K562 (cell line): ENCODE measurements at regions not wholly inside any gene's neighbourhood (a gene's known extent, or its start where the extent isn't known, plus 50 kb on each side); places are given as distances from the start of the nearest gene placed in this dataset.

ENCODE experiments used
- ATAC-seq: fragments of 200-7000 bp; cut with Tn5 transposase; 3 replicates; pipeline ENCODE4 v1.9.1; 2020; ENCODE audit warnings: moderate library complexity
- BruUV-seq: library from RNA; stranded (reverse); fragments of 400-500 nt; replicated peaks from 2 replicates; lab custom pipeline; 2021; lab: Mats Ljungman, UMichigan
- CTCF ChIA-PET: fragments of 300-600 bp; formaldehyde crosslinking; extraction: SDS; loops from one replicate; lab custom pipeline; 2021; ENCODE audit warnings: low intra/inter-chr PET ratio; lab: Yijun Ruan, JAX
- POLR2A ChIA-PET: fragments of 300-600, 350-650 bp; sonication (Branson Sonifier 250); formaldehyde crosslinking; extraction: SDS; loops from one replicate; lab custom pipeline; 2021; ENCODE audit warnings: antibody characterized with exemption, inconsistent platforms; lab: Yijun Ruan, JAX
- DNase-seq, 4 experiments: peaks; one replicate each; pipeline versions ENCODE4 v3.0.0 to v3.0.0-alpha.2; 2011 to 2018; ENCODE audit warnings: low spot score in 3 of 4, mixed read lengths in 3 of 4; ENCODE audit errors: extremely low read depth in 1 of 4
- FAIRE-seq: peaks from 2 replicates; lab custom pipeline; 2011; peaks lifted over from hg19 to GRCh38; lab: Jason Lieb, UNC
- H2AFZ ChIP-seq: 2 replicates; pipeline ENCODE4 v1.6.0; 2011; ENCODE audit warnings: low read depth, low read length, control low read depth, inconsistent platforms
- H3K27ac ChIP-seq: fragments of 200-600 bp; 3 replicates; pipeline ENCODE4 v1.8.0; 2011; ENCODE audit warnings: low read depth, mild to moderate bottlenecking, control low read depth, inconsistent platforms, low read length, moderate library complexity, mixed read lengths; ENCODE audit errors: extremely low read depth
- H3K27me3 ChIP-seq, 2 experiments: fragments of 300-600 bp in 1 of 2; 2 replicates in 1 of 2; 3 replicates in 1 of 2; pipeline versions ENCODE4 v1.6.0 to v1.8.0; 2011; ENCODE audit warnings: inconsistent platforms in 2 of 2, low read length in 2 of 2, mild to moderate bottlenecking in 1 of 2, mixed read lengths in 1 of 2, moderate library complexity in 1 of 2; ENCODE audit not compliant: control insufficient read depth in 2 of 2, insufficient read depth in 2 of 2
- H3K36me3 ChIP-seq: fragments of 300-600 bp; 3 replicates; pipeline ENCODE4 v1.8.0; 2011; ENCODE audit warnings: mild to moderate bottlenecking, low read length, inconsistent platforms; ENCODE audit not compliant: control insufficient read depth, insufficient read depth
- H3K4me1 ChIP-seq, 2 experiments: fragments of 200-600 bp in 1 of 2; replicated peaks in 1 of 2; 2 replicates in 1 of 2; 3 replicates in 1 of 2; pipeline versions ENCODE4 v1.5.1 to v1.8.0; 2011; ENCODE audit warnings: inconsistent platforms in 2 of 2, low read length in 2 of 2, mild to moderate bottlenecking in 1 of 2, mixed read lengths in 1 of 2, moderate library complexity in 1 of 2; ENCODE audit not compliant: control insufficient read depth in 2 of 2, insufficient read depth in 2 of 2
- H3K4me2 ChIP-seq: 2 replicates; pipeline ENCODE4 v1.6.1; 2011; ENCODE audit warnings: low read length, control low read depth, inconsistent platforms, mixed read lengths; ENCODE audit not compliant: insufficient read depth
- H3K4me3 ChIP-seq: fragments of 200-600 bp; sonication (generic), shearing (Covaris generic); 2 replicates; pipeline ENCODE4 v1.5.1; 2016; ENCODE audit warnings: control low read depth, inconsistent platforms
- H3K79me2 ChIP-seq: fragments of 200-600 bp; 3 replicates; pipeline ENCODE4 v1.8.0; 2011; ENCODE audit warnings: low read length, inconsistent platforms; ENCODE audit not compliant: control insufficient read depth, insufficient read depth
- H3K9ac ChIP-seq, 2 experiments: 2 replicates each; pipeline versions ENCODE4 v1.6.0 to v1.6.1; 2011; ENCODE audit warnings: low read depth in 2 of 2, low read length in 2 of 2, control low read depth in 1 of 2, inconsistent platforms in 1 of 2, mild to moderate bottlenecking in 1 of 2, mixed read lengths in 1 of 2; ENCODE audit not compliant: insufficient read depth in 1 of 2
- H3K9me1 ChIP-seq: one replicate; pipeline ENCODE4 v1.6.0; 2011; ENCODE audit warnings: inconsistent platforms, mild to moderate bottlenecking, low read length, moderate library complexity; ENCODE audit not compliant: control insufficient read depth, insufficient read depth
- H3K9me3 ChIP-seq: replicated peaks from 2 replicates; pipeline ENCODE4 v1.5.1; 2011; ENCODE audit warnings: low read depth, low read length, inconsistent platforms; ENCODE audit not compliant: control insufficient read depth, insufficient read depth
- H4K20me1 ChIP-seq: replicated peaks from 2 replicates; pipeline ENCODE4 v1.6.1; 2011; ENCODE audit warnings: low read length, inconsistent platforms, mixed read lengths; ENCODE audit not compliant: control insufficient read depth, insufficient read depth
- CTBP1 ChIP-seq: fragments of 450-650 bp; IDR thresholded peaks from 2 replicates; pipeline ENCODE4 v1.6.1; 2016; ENCODE audit warnings: borderline replicate concordance
- ESRRB ChIP-seq: fragments of 250-450 bp; sonication (Bioruptor Pico); IDR thresholded peaks from 2 replicates; pipeline ENCODE4 v1.5.0; 2020; ENCODE audit warnings: mild to moderate bottlenecking, moderate library complexity, borderline replicate concordance
- GABPB2 ChIP-seq: fragments of 250-450 bp; sonication (Bioruptor Pico); conservative IDR thresholded peaks from 2 replicates; pipeline ENCODE4 v1.5.1; 2021; ENCODE audit warnings: mild to moderate bottlenecking
- HDAC8 ChIP-seq: fragments of 450-650 bp; IDR thresholded peaks from 2 replicates; pipeline ENCODE4 v1.6.1; 2016; ENCODE audit warnings: mild to moderate bottlenecking, missing genetic modification characterization, moderate library complexity, missing compliant biosample characterization
- JUNB ChIP-seq: fragments of 450-650 bp; formaldehyde crosslinking; conservative IDR thresholded peaks from 2 replicates; pipeline ENCODE4 v1.4.0; 2020; ENCODE audit warnings: mild to moderate bottlenecking
- KAT8 ChIP-seq: fragments of 450-650 bp; IDR thresholded peaks from 2 replicates; pipeline ENCODE4 v1.6.1; 2016; ENCODE audit warnings: low read depth, mild to moderate bottlenecking
- KLF1 ChIP-seq: fragments of 450-650 bp; IDR thresholded peaks from 2 replicates; pipeline ENCODE4 v1.6.1; 2016; ENCODE audit warnings: missing genetic modification characterization, missing compliant biosample characterization
- MECOM ChIP-seq: fragments of 250-450 bp; sonication (Bioruptor Pico); IDR thresholded peaks from 2 replicates; pipeline ENCODE4 v1.8.0; 2022; ENCODE audit warnings: inconsistent platforms
- NUFIP1 ChIP-seq: fragments of 450-650 bp; IDR thresholded peaks from 2 replicates; pipeline ENCODE4 v1.6.1; 2018; ENCODE audit not compliant: partially characterized antibody
- TBL1XR1 ChIP-seq, 2 experiments: IDR thresholded peaks; 2 replicates each; pipeline ENCODE4 v1.6.1; 2012; ENCODE audit warnings: improper control_type of control experiment in 2 of 2, low read length in 2 of 2, mild to moderate bottlenecking in 1 of 2
- TGIF2 ChIP-seq: sonication (generic); formaldehyde crosslinking; IDR thresholded peaks from 2 replicates; pipeline ENCODE4 v1.8.1; 2022; ENCODE audit warnings: mild to moderate bottlenecking, missing genetic modification reagents, moderate library complexity
- ZBTB40 ChIP-seq, 2 experiments: fragments of 450-650 bp in 1 of 2; sonication (generic) in 1 of 2; formaldehyde crosslinking in 1 of 2; IDR thresholded peaks; 2 replicates each; pipeline versions ENCODE4 v1.7.1 to v1.9.0; 2016 to 2022; ENCODE audit warnings: inconsistent platforms in 1 of 2, mild to moderate bottlenecking in 1 of 2, missing genetic modification reagents in 1 of 2
- ZNF197 ChIP-seq: fragments of 200-800 bp; sonication (Bioruptor generic); IDR thresholded peaks from 2 replicates; pipeline ENCODE4 v1.6.1; 2016; ENCODE audit warnings: low read depth, missing genetic modification characterization, missing compliant biosample characterization
- ZNF586 ChIP-seq: fragments of 450-650 bp; formaldehyde crosslinking; conservative IDR thresholded peaks from 2 replicates; pipeline ENCODE4 v1.4.0; 2020; ENCODE audit warnings: mild to moderate bottlenecking, moderate library complexity
- WGBS: fragments of 100-300 bp; shearing (Covaris generic); methylation state at CpG from one replicate; pipeline ENCODE4 v1.1.6; 2016; ENCODE audit warnings: low coverage, mixed read lengths; ENCODE audit not compliant: insufficient coverage; ENCODE audit errors: missing lambda C conversion rate; 5-methylcytosine and 5-hydroxymethylcytosine counted together
- in situ Hi-C: fragments of 300-500 bp; cut with MboI; formaldehyde crosslinking; loops from 4 replicates; pipeline ENCODE4 v1.15.0; 2018; ENCODE audit warnings: inconsistent platforms, mixed read lengths
- intact Hi-C: fragments of 100-400 bp; cut with micrococcal nuclease; formaldehyde crosslinking; loops from 2 replicates; pipeline ENCODE4 v1.14.2; 2022
- TF ChIP-seq, protein P1 (sequence below): fragments of 450-650 bp; formaldehyde crosslinking; IDR thresholded peaks from 2 replicates; pipeline ENCODE4 v1.4.0; 2022; ENCODE audit warnings: missing genetic modification characterization

GRCh38 chr1:56200896-56201295, 378.5 kb downstream of the PLPP3 start:
- FAIRE-seq (no peak), DNase-seq (no peak), ATAC-seq (no peak)
- no peaks in the 10 kb centered on the region for H3K9me1 ChIP-seq
- H3K4me1 ChIP-seq: no peaks in the 10 kb centered on the region
- no peaks in the 10 kb centered on the region for H3K36me3 ChIP-seq
- no peaks in the 10 kb centered on the region for H3K9me3 ChIP-seq
- H3K4me2 ChIP-seq: no peak overlapping the region
- H3K79me2 ChIP-seq: no peaks in the 10 kb centered on the region
- BruUV-seq: no TSS peak
- ChIA-PET CTCF (no interaction called here), POLR2A (no interaction called here)
- WGBS: 0% methylated on average over 2 of the region's 2 CpGs
- H3K27ac ChIP-seq: no peak overlapping the region
- no peak overlapping the region for H3K9ac ChIP-seq
- no peak overlapping the region for H2AFZ ChIP-seq
- in situ Hi-C loops (no loop called here), intact Hi-C loops (no loop called here)
- no peak overlapping the region for H3K4me3 ChIP-seq
- H4K20me1 ChIP-seq: no peaks in the 10 kb centered on the region
- H3K27me3 ChIP-seq: no peaks in the 10 kb centered on the region
- TF ChIP-seq TBL1XR1 (IDR thresholded peaks at IDR 0.05; ENCODE audit: low read length in 2 of 2): no peak
- TF ChIP-seq KLF1 (tag): no peak
- no peak for TF ChIP-seq ZNF197 (CRISPR knock-in tag)
- TF ChIP-seq CTBP1: no peak
- TF ChIP-seq NUFIP1: no peak
- TF ChIP-seq ZNF586: no peak
- TF ChIP-seq MECOM: no peak
- TF ChIP-seq GABPB2 (CRISPR knock-in tag): no peak
- no peak for TF ChIP-seq ZBTB40 (IDR thresholded peaks at IDR 0.05)
- no peak for TF ChIP-seq ZBTB40 (CRISPR knock-in tag; IDR thresholded peaks at IDR 0.05)
- no peak for TF ChIP-seq JUNB (CRISPR knock-in tag)
- TF ChIP-seq TGIF2: no peak
- TF ChIP-seq, protein P1, sequence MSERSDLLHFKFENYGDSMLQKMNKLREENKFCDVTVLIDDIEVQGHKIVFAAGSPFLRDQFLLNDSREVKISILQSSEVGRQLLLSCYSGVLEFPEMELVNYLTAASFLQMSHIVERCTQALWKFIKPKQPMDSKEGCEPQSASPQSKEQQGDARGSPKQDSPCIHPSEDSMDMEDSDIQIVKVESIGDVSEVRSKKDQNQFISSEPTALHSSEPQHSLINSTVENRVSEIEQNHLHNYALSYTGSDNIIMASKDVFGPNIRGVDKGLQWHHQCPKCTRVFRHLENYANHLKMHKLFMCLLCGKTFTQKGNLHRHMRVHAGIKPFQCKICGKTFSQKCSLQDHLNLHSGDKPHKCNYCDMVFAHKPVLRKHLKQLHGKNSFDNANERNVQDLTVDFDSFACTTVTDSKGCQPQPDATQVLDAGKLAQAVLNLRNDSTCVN (CRISPR knock-in tag): no peak
- TF ChIP-seq HDAC8 (tag): no peak
- TF ChIP-seq ESRRB (CRISPR knock-in tag): no peak
- no peak for TF ChIP-seq KAT8
